ENCODE measurements at regions not wholly inside any gene's neighbourhood (a gene's known extent, or its start where the extent isn't known, plus 50 kb on each side); places are given as distances from the start of the nearest gene placed in this dataset.

- Mint-ChIP-seq H3K27me3 (no peaks in the 10 kb centered on the region), H3K9me3 (peaks cover 0 to 10% (median 7%) of the 10 kb centered on the region in 3 donors), H3K36me3 (no peaks in the 10 kb centered on the region), H3K4me3 (no peak overlapping the region), H3K27ac (no peak overlapping the region), H3K4me1 (no peaks in the 10 kb centered on the region)
- CTCF ChIA-PET: no interaction called here
- no peaks in the 10 kb centered on the region for H3K27me3 ChIP-seq (replicated peaks in 1 of 2; ENCODE audit: control insufficient read depth in 2 of 2, extremely low read depth in 1 of 2, insufficient read depth in 2 of 2, low read length in 1 of 2)
- 92% methylated on average over 5 of the region's 7 CpGs for whole genome bisulfite sequencing (ENCODE audit: insufficient coverage)
- ATAC-seq (replicated peaks in 1 of 4) (no peak), DNase-seq (no peak)
- POLR2A ChIA-PET: interaction anchor here in 1 of 2 donors (0.6 kb wide), 1 partner anchor 891 kb away, joined by 3 read pairs; no protein-coding TSS in a partner anchor
- H3K4me3 ChIP-seq (ENCODE audit: control insufficient read depth in 1 of 2, extremely low read depth in 1 of 2, low read length in 1 of 2): no peak overlapping the region
- H3K27ac ChIP-seq (ENCODE audit: low read length): no peak overlapping the region
- no peaks in the 10 kb centered on the region for H3K4me1 ChIP-seq (ENCODE audit: control insufficient read depth in 1 of 2, extremely low read depth in 1 of 2, insufficient read depth in 2 of 2, low read length in 2 of 2)
- no peaks in the 10 kb centered on the region for H3K9me3 ChIP-seq
- H3K36me3 ChIP-seq (ENCODE audit: control insufficient read depth in 2 of 2, extremely low read depth in 1 of 2, insufficient read depth in 1 of 2, low read length in 1 of 2): no peaks in the 10 kb centered on the region
Measured at GRCh38 chr9:107707915-107708441, 218.4 kb upstream of the KLF4 start.

GRCh38 chr9:107707428-107707837, 217.9 kb upstream of the KLF4 start:
- no peaks in the 10 kb centered on the region for H3K4me1 Mint-ChIP-seq
- H3K27ac ChIP-seq (ENCODE audit: low read length): no peak overlapping the region
- H3K27me3 Mint-ChIP-seq: no peaks in the 10 kb centered on the region
- no peak for DNase-seq
- H3K4me3 ChIP-seq (ENCODE audit: control insufficient read depth in 1 of 2, extremely low read depth in 1 of 2, low read length in 1 of 2): no peak overlapping the region
- H3K27me3 ChIP-seq (replicated peaks in 1 of 2; ENCODE audit: control insufficient read depth in 2 of 2, extremely low read depth in 1 of 2, insufficient read depth in 2 of 2, low read length in 1 of 2): no peaks in the 10 kb centered on the region
- no CpG with 5 or more reads among the region's 6 CpGs for WGBS (ENCODE audit: insufficient coverage)
- CTCF ChIA-PET: no interaction called here
- no peaks in the 10 kb centered on the region for H3K4me1 ChIP-seq (ENCODE audit: control insufficient read depth in 1 of 2, extremely low read depth in 1 of 2, insufficient read depth in 2 of 2, low read length in 2 of 2)
- ATAC-seq (replicated peaks in 1 of 4): no peak
- no peak overlapping the region for H3K27ac Mint-ChIP-seq
- no peaks in the 10 kb centered on the region for H3K36me3 Mint-ChIP-seq
- POLR2A ChIA-PET: no interaction called here
- no peaks in the 10 kb centered on the region for H3K9me3 ChIP-seq
- H3K4me3 Mint-ChIP-seq: no peak overlapping the region
- no peaks in the 10 kb centered on the region for H3K36me3 ChIP-seq (ENCODE audit: control insufficient read depth in 2 of 2, extremely low read depth in 1 of 2, insufficient read depth in 1 of 2, low read length in 1 of 2)
- H3K9me3 Mint-ChIP-seq: peaks cover 0 to 8% (median 7%) of the 10 kb centered on the region in 3 donors

GRCh38 chr9:107706701-107707427, 217.3 kb upstream of the KLF4 start:
- H3K4me1 ChIP-seq (ENCODE audit: control insufficient read depth in 1 of 2, extremely low read depth in 1 of 2, insufficient read depth in 2 of 2, low read length in 2 of 2): no peaks in the 10 kb centered on the region
- no peak overlapping the region for H3K4me3 ChIP-seq (ENCODE audit: control insufficient read depth in 1 of 2, extremely low read depth in 1 of 2, low read length in 1 of 2)
- H3K9me3 ChIP-seq: no peaks in the 10 kb centered on the region
- H3K27me3 ChIP-seq (replicated peaks in 1 of 2; ENCODE audit: control insufficient read depth in 2 of 2, extremely low read depth in 1 of 2, insufficient read depth in 2 of 2, low read length in 1 of 2): peaks cover 0 to 2% of the 10 kb centered on the region in 2 experiments
- H3K36me3 ChIP-seq (ENCODE audit: control insufficient read depth in 2 of 2, extremely low read depth in 1 of 2, insufficient read depth in 1 of 2, low read length in 1 of 2): no peaks in the 10 kb centered on the region
- Mint-ChIP-seq H3K4me1 (no peaks in the 10 kb centered on the region), H3K27ac (no peak overlapping the region), H3K36me3 (no peaks in the 10 kb centered on the region), H3K4me3 (no peak overlapping the region), H3K27me3 (peaks cover 0 to 4% of the 10 kb centered on the region in 2 donors), H3K9me3 (peaks cover 3 to 11% (median 7%) of the 10 kb centered on the region in 3 donors)
- no peak overlapping the region for H3K27ac ChIP-seq (ENCODE audit: low read length)
- POLR2A ChIA-PET: no interaction called here
- WGBS (ENCODE audit: insufficient coverage): 92% methylated on average over 2 of the region's 3 CpGs
- CTCF ChIA-PET: no interaction called here
- DNase-seq (no peak), ATAC-seq (replicated peaks in 1 of 4) (no peak)

- Histone ChIP-seq H3K9me3 (no peaks in the 10 kb centered on the region), H3K36me3 (ENCODE audit: control insufficient read depth in 2 of 2, extremely low read depth in 1 of 2, insufficient read depth in 1 of 2, low read length in 1 of 2) (no peaks in the 10 kb centered on the region), H3K27me3 (replicated peaks in 1 of 2; ENCODE audit: control insufficient read depth in 2 of 2, extremely low read depth in 1 of 2, insufficient read depth in 2 of 2, low read length in 1 of 2) (peaks cover 0 to 2% of the 10 kb centered on the region in 2 experiments), H3K4me1 (ENCODE audit: control insufficient read depth in 1 of 2, extremely low read depth in 1 of 2, insufficient read depth in 2 of 2, low read length in 2 of 2) (no peaks in the 10 kb centered on the region), H3K27ac (ENCODE audit: low read length) (no peak overlapping the region), H3K4me3 (ENCODE audit: control insufficient read depth in 1 of 2, extremely low read depth in 1 of 2, low read length in 1 of 2) (no peak overlapping the region)
- no CpG with 5 or more reads among the region's 3 CpGs for WGBS (ENCODE audit: insufficient coverage)
- Mint-ChIP-seq H3K36me3 (no peaks in the 10 kb centered on the region), H3K9me3 (peaks cover 3 to 11% (median 7%) of the 10 kb centered on the region in 3 donors), H3K4me3 (no peak overlapping the region), H3K4me1 (no peaks in the 10 kb centered on the region), H3K27ac (no peak overlapping the region), H3K27me3 (peaks cover 0 to 4% of the 10 kb centered on the region in 2 donors)
- ChIA-PET POLR2A (no interaction called here), CTCF (no interaction called here)
- DNase-seq (no peak), ATAC-seq (replicated peaks in 1 of 4) (no peak)
Measured at GRCh38 chr9:107705521-107705920, 216.0 kb upstream of the KLF4 start.

GRCh38 chr9:107704774-107705173, 215.2 kb upstream of the KLF4 start:
- ChIA-PET POLR2A (no interaction called here), CTCF (no interaction called here)
- Mint-ChIP-seq H3K36me3 (no peaks in the 10 kb centered on the region), H3K4me3 (no peak overlapping the region), H3K4me1 (no peaks in the 10 kb centered on the region), H3K27me3 (peaks cover 0 to 4% of the 10 kb centered on the region in 2 donors), H3K27ac (no peak overlapping the region), H3K9me3 (peaks cover 3 to 11% (median 7%) of the 10 kb centered on the region in 3 donors)
- Histone ChIP-seq H3K4me1 (ENCODE audit: control insufficient read depth in 1 of 2, extremely low read depth in 1 of 2, insufficient read depth in 2 of 2, low read length in 2 of 2) (no peaks in the 10 kb centered on the region), H3K9me3 (no peaks in the 10 kb centered on the region), H3K27ac (ENCODE audit: low read length) (no peak overlapping the region), H3K36me3 (ENCODE audit: control insufficient read depth in 2 of 2, extremely low read depth in 1 of 2, insufficient read depth in 1 of 2, low read length in 1 of 2) (no peaks in the 10 kb centered on the region), H3K27me3 (replicated peaks in 1 of 2; ENCODE audit: control insufficient read depth in 2 of 2, extremely low read depth in 1 of 2, insufficient read depth in 2 of 2, low read length in 1 of 2) (peaks cover 0 to 2% of the 10 kb centered on the region in 2 experiments), H3K4me3 (ENCODE audit: control insufficient read depth in 1 of 2, extremely low read depth in 1 of 2, low read length in 1 of 2) (no peak overlapping the region)
- ATAC-seq (replicated peaks in 1 of 4) (no peak), DNase-seq (no peak)
- no CpG with 5 or more reads among the region's 1 CpG for WGBS (ENCODE audit: insufficient coverage)

- CTCF ChIA-PET: no interaction called here
- H3K27ac Mint-ChIP-seq: no peak overlapping the region
- no peaks in the 10 kb centered on the region for H3K36me3 Mint-ChIP-seq
- H3K9me3 ChIP-seq: no peaks in the 10 kb centered on the region
- POLR2A ChIA-PET: no interaction called here
- no peaks in the 10 kb centered on the region for H3K4me1 Mint-ChIP-seq
- H3K27ac ChIP-seq (ENCODE audit: low read length): no peak overlapping the region
- peaks cover 0 to 4% of the 10 kb centered on the region in 2 donors for H3K27me3 Mint-ChIP-seq
- H3K9me3 Mint-ChIP-seq: peaks cover 3 to 11% (median 7%) of the 10 kb centered on the region in 3 donors
- no peak overlapping the region for H3K4me3 ChIP-seq (ENCODE audit: control insufficient read depth in 1 of 2, extremely low read depth in 1 of 2, low read length in 1 of 2)
- H3K4me1 ChIP-seq (ENCODE audit: control insufficient read depth in 1 of 2, extremely low read depth in 1 of 2, insufficient read depth in 2 of 2, low read length in 2 of 2): no peaks in the 10 kb centered on the region
- no peak for ATAC-seq (replicated peaks in 1 of 4)
- no peak for DNase-seq
- peaks cover 0 to 2% of the 10 kb centered on the region in 2 experiments for H3K27me3 ChIP-seq (replicated peaks in 1 of 2; ENCODE audit: control insufficient read depth in 2 of 2, extremely low read depth in 1 of 2, insufficient read depth in 2 of 2, low read length in 1 of 2)
- no peak overlapping the region for H3K4me3 Mint-ChIP-seq
- no peaks in the 10 kb centered on the region for H3K36me3 ChIP-seq (ENCODE audit: control insufficient read depth in 2 of 2, extremely low read depth in 1 of 2, insufficient read depth in 1 of 2, low read length in 1 of 2)
Measured at GRCh38 chr9:107703651-107704050, 214.1 kb upstream of the KLF4 start.
